AG09319 (cell line): ENCODE measurements at regions not wholly inside any gene's neighbourhood (a gene's known extent, or its start where the extent isn't known, plus 50 kb on each side); places are given as distances from the start of the nearest gene placed in this dataset.

Experiments used
- DNase-seq: peaks from one replicate; pipeline ENCODE4 v3.0.0-alpha.2; 2010; ENCODE audit warnings: low read depth; ENCODE audit errors: extremely low read depth
- TF ChIP-seq, protein P1 (sequence below): IDR thresholded peaks from 2 replicates; pipeline ENCODE4 v1.5.1; 2011; ENCODE audit warnings: low read depth, mild to moderate bottlenecking, inconsistent platforms, low read length, moderate library complexity

DNA sequence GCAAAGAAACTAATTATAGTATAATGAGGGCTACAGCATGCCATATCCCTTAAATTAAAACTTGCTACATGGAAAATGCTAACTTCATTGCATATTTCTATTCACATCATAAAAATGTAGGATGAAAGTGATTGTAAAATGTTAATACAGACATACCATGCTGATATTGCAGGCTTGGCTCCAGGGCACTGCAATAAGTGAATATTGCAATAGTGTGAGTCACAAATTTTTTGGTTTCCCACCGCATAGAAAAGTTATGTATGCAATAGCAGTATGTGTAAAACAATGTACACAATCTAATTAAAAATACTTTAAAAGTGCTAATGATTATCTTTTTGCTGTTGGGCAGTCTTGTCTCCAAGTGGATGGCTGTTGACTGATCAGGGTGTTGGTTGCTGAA lies 162.1 kb downstream of the CD8B2 start:
- TF ChIP-seq, protein P1, sequence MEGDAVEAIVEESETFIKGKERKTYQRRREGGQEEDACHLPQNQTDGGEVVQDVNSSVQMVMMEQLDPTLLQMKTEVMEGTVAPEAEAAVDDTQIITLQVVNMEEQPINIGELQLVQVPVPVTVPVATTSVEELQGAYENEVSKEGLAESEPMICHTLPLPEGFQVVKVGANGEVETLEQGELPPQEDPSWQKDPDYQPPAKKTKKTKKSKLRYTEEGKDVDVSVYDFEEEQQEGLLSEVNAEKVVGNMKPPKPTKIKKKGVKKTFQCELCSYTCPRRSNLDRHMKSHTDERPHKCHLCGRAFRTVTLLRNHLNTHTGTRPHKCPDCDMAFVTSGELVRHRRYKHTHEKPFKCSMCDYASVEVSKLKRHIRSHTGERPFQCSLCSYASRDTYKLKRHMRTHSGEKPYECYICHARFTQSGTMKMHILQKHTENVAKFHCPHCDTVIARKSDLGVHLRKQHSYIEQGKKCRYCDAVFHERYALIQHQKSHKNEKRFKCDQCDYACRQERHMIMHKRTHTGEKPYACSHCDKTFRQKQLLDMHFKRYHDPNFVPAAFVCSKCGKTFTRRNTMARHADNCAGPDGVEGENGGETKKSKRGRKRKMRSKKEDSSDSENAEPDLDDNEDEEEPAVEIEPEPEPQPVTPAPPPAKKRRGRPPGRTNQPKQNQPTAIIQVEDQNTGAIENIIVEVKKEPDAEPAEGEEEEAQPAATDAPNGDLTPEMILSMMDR: no peak
- DNase-seq: no peak

DNA sequence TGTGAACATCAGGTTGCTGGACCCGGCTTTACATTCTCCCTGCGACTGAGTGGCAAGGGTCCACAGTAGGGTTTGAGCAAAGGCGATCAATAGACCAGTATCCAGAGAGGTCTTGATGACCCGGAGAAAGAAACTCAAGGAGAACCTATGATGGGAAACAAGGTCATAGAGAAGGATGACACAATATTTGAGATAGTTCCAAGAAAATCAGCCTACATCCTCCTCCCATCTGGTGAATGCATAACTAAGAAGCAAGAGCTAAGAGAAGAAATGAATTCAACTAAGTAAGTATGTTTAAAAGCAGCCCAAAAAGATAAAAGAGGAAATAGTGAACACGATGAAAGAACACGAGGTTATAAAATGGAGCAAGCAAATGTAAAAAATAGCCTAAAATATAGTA lies 166.3 kb downstream of the CD8B2 start:
- DNase-seq: no peak
- TF ChIP-seq, protein P1: no peak

DNA sequence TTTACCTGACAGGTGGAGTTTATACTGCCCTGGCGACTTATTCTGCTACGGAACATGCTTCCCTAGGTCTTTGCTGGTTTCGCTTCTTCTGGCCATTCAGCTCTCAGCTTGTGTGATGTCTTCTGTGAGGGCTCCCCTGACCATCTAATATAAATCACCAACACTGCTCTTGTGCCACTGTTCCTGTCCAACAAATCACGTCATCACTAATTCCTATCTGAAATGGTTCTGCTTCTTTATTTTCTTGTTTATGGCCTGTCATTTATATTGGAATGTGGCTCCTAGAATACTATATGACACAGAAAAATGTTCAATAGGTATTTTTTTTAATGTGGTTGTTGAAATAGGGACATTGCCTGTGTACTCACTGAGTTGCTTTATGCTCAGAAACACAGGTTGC lies 171.5 kb downstream of the CD8B2 start:
- TF ChIP-seq, protein P1: no peak
- no peak for DNase-seq

DNA sequence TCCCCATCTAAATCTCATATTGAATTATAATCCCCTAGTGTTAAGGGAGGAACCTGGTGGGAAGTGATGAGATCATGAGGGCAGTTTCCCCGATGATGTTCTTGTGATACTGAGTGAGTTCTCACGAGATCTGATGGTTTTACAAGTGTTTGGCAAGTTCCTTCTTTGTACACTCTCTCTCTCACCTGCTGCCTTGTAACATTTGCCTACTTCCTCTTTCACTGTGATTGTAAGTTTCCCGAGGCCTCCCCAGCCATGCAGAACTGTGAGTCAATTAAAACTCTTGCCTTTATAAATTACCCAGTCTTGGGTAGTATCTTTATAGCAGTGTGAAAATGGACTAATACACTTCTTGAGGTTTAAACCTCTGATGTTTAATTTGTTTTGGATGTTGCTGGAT lies 177.5 kb downstream of the CD8B2 start:
- no peak for DNase-seq
- TF ChIP-seq, protein P1: no peak

DNA sequence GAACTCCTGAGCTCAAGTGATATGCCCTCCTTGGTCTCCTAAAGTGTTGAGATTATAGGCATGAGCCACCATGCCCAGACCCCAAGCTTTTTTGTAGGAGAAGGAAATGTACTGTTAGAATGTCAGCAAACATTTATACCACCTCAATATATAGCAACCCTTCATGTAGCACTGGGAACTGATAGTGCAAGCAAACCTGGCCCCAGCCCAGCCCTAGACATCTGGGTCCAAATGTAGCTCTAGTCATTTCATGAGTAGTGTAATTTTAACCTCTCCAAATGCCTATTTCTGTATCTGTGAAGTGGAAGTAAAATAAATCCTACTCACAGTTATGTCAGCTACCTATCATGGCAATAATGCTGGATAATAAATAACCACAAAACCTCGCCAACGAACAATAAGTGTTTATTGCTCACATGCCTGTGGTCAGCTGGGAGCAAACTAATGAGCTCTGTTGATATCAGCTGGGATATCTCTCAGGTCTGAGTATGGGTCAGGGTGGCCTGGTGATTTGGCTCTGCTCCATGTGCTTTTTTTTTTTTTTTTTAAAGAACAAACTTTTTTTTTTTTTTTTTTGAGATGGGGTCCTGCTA lies 180.4 kb downstream of the CD8B2 start:
- no peak for DNase-seq
- TF ChIP-seq, protein P1: no peak

DNA sequence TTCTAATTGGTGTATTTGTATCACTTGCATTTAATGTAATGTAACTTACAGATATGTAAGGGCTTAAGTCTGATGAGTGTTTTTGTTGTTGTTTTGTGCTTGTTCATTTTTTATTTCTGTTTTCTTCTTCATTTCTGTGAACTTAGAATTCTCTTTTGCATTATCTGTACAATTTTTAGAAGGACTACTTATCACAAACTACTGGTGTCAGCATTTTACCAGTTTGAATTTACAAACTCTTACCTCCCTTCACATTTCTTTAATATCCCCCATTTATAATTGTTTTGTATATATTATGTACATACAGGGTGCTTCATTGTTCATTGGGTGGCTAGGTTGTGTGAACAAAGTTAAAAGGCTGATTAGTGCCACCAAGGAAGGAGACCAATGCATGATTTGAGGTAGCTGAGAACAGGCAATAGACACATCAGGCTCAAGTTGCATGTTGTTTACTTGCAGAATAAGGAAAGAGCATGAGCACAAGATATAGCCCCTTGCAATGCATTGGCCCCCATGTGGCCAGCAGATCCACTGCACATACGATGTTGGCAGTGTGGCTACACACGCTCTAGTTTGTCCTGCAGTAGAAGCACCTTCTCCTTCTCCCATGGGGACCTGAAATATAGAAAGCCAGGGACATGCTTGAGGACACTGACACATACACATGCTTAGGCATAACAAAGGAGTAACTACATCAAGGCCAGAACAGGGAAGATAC lies 198.2 kb downstream of the CD8B2 start:
- DNase-seq: no peak
- TF ChIP-seq, protein P1: no peak

DNA sequence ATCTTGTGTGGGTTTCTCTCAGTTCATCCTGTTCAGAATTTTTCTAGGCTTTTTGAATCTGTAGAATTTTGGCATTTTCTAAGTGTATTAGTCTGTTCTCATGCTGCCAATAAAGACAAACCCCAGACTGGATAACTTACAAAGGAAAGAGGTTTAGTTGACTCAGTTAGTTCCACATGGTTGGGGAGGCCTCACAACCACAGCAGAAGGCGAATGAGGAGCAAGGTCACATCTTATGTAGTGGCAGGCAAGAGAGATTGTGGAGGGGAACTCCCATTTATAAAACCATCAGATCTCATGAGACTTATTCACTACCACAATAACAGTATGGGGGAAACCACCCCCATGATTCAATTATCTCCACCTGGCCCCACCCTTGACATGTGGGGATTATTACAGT lies 199.2 kb downstream of the ST6GAL2 start:
- DNase-seq: no peak
- TF ChIP-seq, protein P1: no peak
